ENCODE measurements at regions not wholly inside any gene's neighbourhood (a gene's known extent, or its start where the extent isn't known, plus 50 kb on each side); places are given as distances from the start of the nearest gene placed in this dataset.

GRCh38 chr22:23000657-23001347 is 69.5 kb upstream of the GNAZ start:
- no peak for DNase-seq

GRCh38 chr22:23001463-23001862 is 68.9 kb upstream of the GNAZ start:
- DNase-seq, result no peak

GRCh38 chr22:23002612-23003180 is 67.6 kb upstream of the GNAZ start:
- no peak for DNase-seq

GRCh38 chr22:23007823-23008222 is 62.5 kb upstream of the GNAZ start:
- no peak for DNase-seq

- no peak for DNase-seq
These were observed 61.4 kb upstream of the GNAZ start for GRCh38 chr22:23008896-23009295.

Data from effector CD8-positive, alpha-beta T cell (primary cell).